A673 (cell line): ENCODE measurements at regions not wholly inside any gene's neighbourhood (a gene's known extent, or its start where the extent isn't known, plus 50 kb on each side); places are given as distances from the start of the nearest gene placed in this dataset.

Source experiments
- BruUV-seq: library from RNA; stranded (reverse); fragments of 400-500 nt; replicated peaks from 2 replicates; lab custom pipeline; 2021; lab: Mats Ljungman, UMichigan
- CTCF ChIA-PET: fragments of 300-600 bp; sonication (Branson Sonifier 250); formaldehyde crosslinking; loops from one replicate; lab custom pipeline; 2022; ENCODE audit warnings: antibody characterized with exemption; lab: Charles Lee
- POLR2A ChIA-PET: fragments of 300-600 bp; sonication (Branson Sonifier 250); formaldehyde crosslinking; loops from one replicate; lab custom pipeline; 2022; ENCODE audit warnings: antibody characterized with exemption; ENCODE audit not compliant: low non-redundant PET; lab: Charles Lee
- DNase-seq: peaks from one replicate; pipeline ENCODE4 v3.0.0-alpha.2; 2015; ENCODE audit warnings: low spot score
- H3K27ac ChIP-seq: fragments of 200-600 bp; sonication (generic); 2 replicates; pipeline ENCODE4 v1.5.1; 2016; ENCODE audit warnings: mixed run types, low read depth, mild to moderate bottlenecking, mixed read lengths, antibody characterized with exemption, low read length; ENCODE audit not compliant: poor library complexity, severe bottlenecking
- H3K27me3 ChIP-seq: fragments of 200-600 bp; sonication (generic); replicated peaks from 2 replicates; pipeline ENCODE4 v1.6.1; 2017; ENCODE audit warnings: mixed run types, low read depth, mild to moderate bottlenecking, mixed read lengths, antibody characterized with exemption, low read length; ENCODE audit not compliant: insufficient read depth, poor library complexity
- H3K36me3 ChIP-seq: fragments of 200-600 bp; sonication (generic); 2 replicates; pipeline ENCODE4 v1.6.1; 2016; ENCODE audit warnings: mixed run types, mild to moderate bottlenecking, mixed read lengths, antibody characterized with exemption, low read length; ENCODE audit not compliant: insufficient read depth, poor library complexity, severe bottlenecking
- H3K4me1 ChIP-seq: fragments of 200-600 bp; sonication (generic); 2 replicates; pipeline ENCODE4 v1.6.1; 2017; ENCODE audit warnings: mixed run types, mild to moderate bottlenecking, mixed read lengths, antibody characterized with exemption, low read length; ENCODE audit not compliant: insufficient read depth, poor library complexity, severe bottlenecking
- H3K4me3 ChIP-seq: fragments of 200-600 bp; sonication (generic); 2 replicates; pipeline ENCODE4 v1.5.1; 2016; ENCODE audit warnings: low read depth, mixed run types, mild to moderate bottlenecking, mixed read lengths, low read length; ENCODE audit not compliant: poor library complexity, severe bottlenecking
- H3K9me3 ChIP-seq: fragments of 200-600 bp; sonication (generic); 2 replicates; pipeline ENCODE4 v1.6.1; 2016; ENCODE audit warnings: mixed run types, low read depth, mild to moderate bottlenecking, mixed read lengths, antibody characterized with exemption, low read length; ENCODE audit not compliant: poor library complexity, severe bottlenecking
- CTCF ChIP-seq: fragments of 300-800, 200-600 bp; sonication (generic); conservative IDR thresholded peaks from 2 replicates; pipeline ENCODE4 v1.5.1; 2017; ENCODE audit warnings: low read depth, mild to moderate bottlenecking, antibody characterized with exemption, low read length, moderate library complexity, mixed read lengths
- EZH2 ChIP-seq: fragments of 200-600 bp; sonication (generic); IDR thresholded peaks from 2 replicates; pipeline ENCODE4 v1.6.1; 2017; ENCODE audit warnings: borderline replicate concordance, low read depth, mild to moderate bottlenecking, mixed read lengths, antibody characterized with exemption, low read length; ENCODE audit not compliant: poor library complexity, severe bottlenecking
- intact Hi-C: fragments of 100-400 bp; cut with micrococcal nuclease; formaldehyde crosslinking; loops from one replicate; pipeline ENCODE4 v1.10.0; 2022; ENCODE audit not compliant: unreplicated experiment

GRCh38 chr10:28391283-28391682 lies 88.4 kb upstream of the MPP7 start:
- H3K4me1 ChIP-seq, result no peaks in the 10 kb centered on the region
- DNase-seq, result no peak
- intact Hi-C loops, result no loop called here
- TF ChIP-seq EZH2, result no peak
- no peak for TF ChIP-seq CTCF
- H3K27me3 ChIP-seq, result no peaks in the 10 kb centered on the region
- no peaks in the 10 kb centered on the region for H3K36me3 ChIP-seq
- BruUV-seq, result no TSS peak
- no peaks in the 10 kb centered on the region for H3K9me3 ChIP-seq
- H3K27ac ChIP-seq, result no peak overlapping the region
- no peak overlapping the region for H3K4me3 ChIP-seq
- ChIA-PET POLR2A (no interaction called here), CTCF (no interaction called here)

- Histone ChIP-seq H3K27me3 (no peaks in the 10 kb centered on the region), H3K9me3 (no peaks in the 10 kb centered on the region), H3K27ac (no peak overlapping the region), H3K4me1 (no peaks in the 10 kb centered on the region), H3K36me3 (no peaks in the 10 kb centered on the region), H3K4me3 (no peak overlapping the region)
- no TSS peak for BruUV-seq
- DNase-seq, result peak; percentile 79
- TF ChIP-seq CTCF (peak; percentile 97), EZH2 (no peak)
- POLR2A ChIA-PET, result no interaction called here
- CTCF ChIA-PET, result interaction anchor here (0.5 to 1.1 kb wide), 8 partner anchors 12 to 650 kb away, joined by 3 to 7 read pairs (median 4); partner anchors contain the start of gene MPP7
- intact Hi-C loops, result no loop called here
These were observed 91.2 kb upstream of the MPP7 start for GRCh38 chr10:28393956-28394568.

- CTCF ChIA-PET, result interaction anchor here (0.6 kb wide), 1 partner anchor 47 kb away, joined by 3 read pairs; no protein-coding TSS in a partner anchor
- Histone ChIP-seq H3K4me1 (no peaks in the 10 kb centered on the region), H3K9me3 (no peaks in the 10 kb centered on the region), H3K27me3 (no peaks in the 10 kb centered on the region), H3K36me3 (no peaks in the 10 kb centered on the region), H3K4me3 (no peak overlapping the region), H3K27ac (no peak overlapping the region)
- BruUV-seq, result no TSS peak
- DNase-seq, result no peak
- POLR2A ChIA-PET, result no interaction called here
- TF ChIP-seq EZH2 (no peak), CTCF (no peak)
- intact Hi-C loops, result no loop called here
These were observed 93.5 kb upstream of the MPP7 start for GRCh38 chr10:28396331-28396730.
